Endothelial cell of umbilical vein (primary cell): ENCODE measurements at regions not wholly inside any gene's neighbourhood (a gene's known extent, or its start where the extent isn't known, plus 50 kb on each side); places are given as distances from the start of the nearest gene placed in this dataset.

Source experiments
- BruUV-seq: library from RNA; stranded (reverse); fragments of 400-500 nt; replicated peaks from 2 replicates; lab custom pipeline; 2021; lab: Mats Ljungman, UMichigan
- CTCF ChIA-PET: fragments of 300-600, 350-600 bp; sonication (Branson Sonifier 250); formaldehyde crosslinking; loops from one replicate; lab custom pipeline; 2021; ENCODE audit warnings: antibody characterized with exemption, inconsistent platforms; lab: Charles Lee
- POLR2A ChIA-PET: fragments of 300-600, 350-600 bp; sonication (Branson Sonifier 250); formaldehyde crosslinking; loops from one replicate; lab custom pipeline; 2021; ENCODE audit warnings: antibody characterized with exemption, inconsistent platforms; lab: Charles Lee
- DNase-seq: peaks from one replicate; pipeline ENCODE4 v3.0.0-alpha.2; 2011; ENCODE audit warnings: low read depth, low spot score
- FAIRE-seq: peaks from 2 replicates; lab custom pipeline; 2011; peaks lifted over from hg19 to GRCh38; lab: Jason Lieb, UNC
- H2AFZ ChIP-seq: 2 replicates; pipeline ENCODE4 v1.6.0; 2012; ENCODE audit warnings: low read depth, low read length, control low read depth, inconsistent platforms
- H3K27ac ChIP-seq: 2 replicates; pipeline ENCODE4 v1.5.1; 2011; ENCODE audit warnings: low read depth, mild to moderate bottlenecking, control low read depth, low read length, moderate library complexity; ENCODE audit not compliant: insufficient read depth
- H3K27me3 ChIP-seq, 2 experiments: 2 replicates each; pipeline versions ENCODE4 v1.6.0 to v1.6.1; 2011; ENCODE audit warnings: low read length in 2 of 2, mixed read lengths in 1 of 2; ENCODE audit not compliant: control insufficient read depth in 2 of 2, insufficient read depth in 2 of 2
- H3K36me3 ChIP-seq, 2 experiments: 2 replicates in 1 of 2; 3 replicates in 1 of 2; pipeline ENCODE4 v1.5.1; 2011; ENCODE audit warnings: low read length in 2 of 2, mild to moderate bottlenecking in 1 of 2, moderate library complexity in 1 of 2; ENCODE audit not compliant: control insufficient read depth in 2 of 2, insufficient read depth in 2 of 2; ENCODE audit errors: extremely low read depth in 1 of 2
- H3K4me1 ChIP-seq: 3 replicates; pipeline ENCODE4 v1.5.1; 2011; ENCODE audit warnings: mild to moderate bottlenecking, low read length; ENCODE audit not compliant: control insufficient read depth, insufficient read depth; ENCODE audit errors: extremely low read depth
- H3K4me2 ChIP-seq: 2 replicates; pipeline ENCODE4 v1.6.1; 2011; ENCODE audit warnings: low read length, control low read depth, mixed read lengths; ENCODE audit not compliant: insufficient read depth
- H3K4me3 ChIP-seq, 3 experiments: fragments of 200-600 bp in 1 of 3; sonication (generic), shearing (Covaris generic) in 1 of 3; replicated peaks in 1 of 3; 2 replicates each; pipeline ENCODE4 v1.5.1; 2011 to 2016; ENCODE audit warnings: control low read depth in 3 of 3, low read length in 3 of 3, mild to moderate bottlenecking in 2 of 3, inconsistent platforms in 1 of 3, low read depth in 1 of 3, moderate library complexity in 1 of 3; ENCODE audit not compliant: insufficient read depth in 1 of 3
- H3K79me2 ChIP-seq: 2 replicates; pipeline ENCODE4 v1.6.0; 2012; ENCODE audit warnings: low read length, inconsistent platforms; ENCODE audit not compliant: control insufficient read depth, insufficient read depth
- H3K9ac ChIP-seq: replicated peaks from 2 replicates; pipeline ENCODE3; 2011; ENCODE audit warnings: low read length, control low read depth; ENCODE audit not compliant: insufficient read depth; ENCODE audit errors: extremely low read depth
- H3K9me1 ChIP-seq: replicated peaks from 3 replicates; pipeline ENCODE4 v1.6.0; 2011; ENCODE audit warnings: mild to moderate bottlenecking, low read length; ENCODE audit not compliant: control insufficient read depth, insufficient read depth; ENCODE audit errors: extremely low read depth
- H3K9me3 ChIP-seq: replicated peaks from 2 replicates; pipeline ENCODE4 v1.5.1; 2012; ENCODE audit warnings: low read length, inconsistent platforms; ENCODE audit not compliant: control insufficient read depth, insufficient read depth
- H4K20me1 ChIP-seq: replicated peaks from 2 replicates; pipeline ENCODE3; 2011; ENCODE audit warnings: mild to moderate bottlenecking, low read length; ENCODE audit not compliant: control insufficient read depth, insufficient read depth; ENCODE audit errors: extremely low read depth
- CTCF ChIP-seq, 2 donors: IDR thresholded peaks; 1 replicate in 1 of 2; 2 replicates in 1 of 2; pipeline ENCODE4 v1.5.1; 2011; ENCODE audit warnings: low read length in 2 of 2, mild to moderate bottlenecking in 2 of 2, moderate library complexity in 2 of 2, control low read depth in 1 of 2, inconsistent platforms in 1 of 2, low read depth in 1 of 2; ENCODE audit not compliant: insufficient read depth in 1 of 2; ENCODE audit errors: extremely low read depth in 1 of 2
- EZH2 ChIP-seq: IDR thresholded peaks from 2 replicates; pipeline ENCODE4 v1.6.1; 2012; ENCODE audit warnings: borderline replicate concordance, low read depth, mild to moderate bottlenecking, moderate library complexity, low read length, inconsistent platforms; ENCODE audit not compliant: severe bottlenecking
- FOS ChIP-seq: IDR thresholded peaks from 2 replicates; pipeline ENCODE4 v1.6.1; 2011; ENCODE audit warnings: mild to moderate bottlenecking, low read length, moderate library complexity, borderline replicate concordance; ENCODE audit not compliant: insufficient read depth
- GATA2 ChIP-seq: IDR thresholded peaks from 2 replicates; pipeline ENCODE4 v1.7.0; 2011; ENCODE audit warnings: low read depth, mild to moderate bottlenecking, moderate library complexity, mixed read lengths, low read length; ENCODE audit not compliant: insufficient read length, insufficient read depth
- JUN ChIP-seq: IDR thresholded peaks from 2 replicates; pipeline ENCODE4 v1.6.1; 2011; ENCODE audit warnings: borderline replicate concordance, low read depth; ENCODE audit not compliant: insufficient read length, insufficient read depth
- MAX ChIP-seq: IDR thresholded peaks from 2 replicates; pipeline ENCODE4 v1.6.1; 2011; ENCODE audit not compliant: insufficient read depth, insufficient read length
- MYC ChIP-seq: IDR thresholded peaks from one replicate; pipeline ENCODE4 v1.6.1; 2011; ENCODE audit warnings: mild to moderate bottlenecking, low read depth, low read length
- POLR2A ChIP-seq: IDR thresholded peaks from 2 replicates; pipeline ENCODE4 v1.6.1; 2012; ENCODE audit warnings: low read depth, mild to moderate bottlenecking, control low read depth, low read length
- POLR2AphosphoS5 ChIP-seq: IDR thresholded peaks from 2 replicates; pipeline ENCODE4 v1.6.1; 2012; ENCODE audit warnings: low read depth, mild to moderate bottlenecking, control low read depth, low read length, moderate library complexity; ENCODE audit not compliant: insufficient read depth
- dilution Hi-C: fragments of 300-500 bp; cut with MboI; formaldehyde crosslinking; loops from one replicate; pipeline ENCODE4 v1.15.0; 2019; ENCODE audit warnings: low sequenced_read_pairs; ENCODE audit not compliant: extremely low pct_ligation_motif_present
- intact Hi-C: fragments of 100-400 bp; cut with micrococcal nuclease; formaldehyde crosslinking; loops from one replicate; pipeline ENCODE4 v1.10.0; 2022

- Histone ChIP-seq H3K27ac (no peak overlapping the region), H3K9ac (no peak overlapping the region), H3K9me3 (no peaks in the 10 kb centered on the region), H2AFZ (no peak overlapping the region), H3K4me2 (no peak overlapping the region), H3K79me2 (no peaks in the 10 kb centered on the region), H3K4me1 (no peaks in the 10 kb centered on the region), H4K20me1 (no peaks in the 10 kb centered on the region), H3K36me3 (no peaks in the 10 kb centered on the region), H3K4me3 (no peak overlapping the region), H3K27me3 (no peaks in the 10 kb centered on the region), H3K9me1 (no peaks in the 10 kb centered on the region)
- FAIRE-seq (no peak), DNase-seq (no peak)
- intact Hi-C loops: no loop called here
- BruUV-seq: no TSS peak
- ChIA-PET CTCF (interaction anchor here (0.8 to 1.0 kb wide), 2 partner anchors 367 kb away, joined by 3 to 5 read pairs; no protein-coding TSS in a partner anchor), POLR2A (no interaction called here)
- dilution Hi-C loops: no loop called here
- TF ChIP-seq FOS: no peak
- TF ChIP-seq MYC: no peak
- TF ChIP-seq POLR2AphosphoS5: no peak
- no peak for TF ChIP-seq GATA2
- no peak for TF ChIP-seq MAX
- TF ChIP-seq JUN: no peak
- no peak for TF ChIP-seq EZH2
- TF ChIP-seq CTCF (IDR thresholded peaks at IDR 0.05; ENCODE audit: extremely low read depth in 1 of 2, insufficient read depth in 1 of 2, low read depth in 1 of 2, low read length in 2 of 2): no peak
- no peak for TF ChIP-seq POLR2A
These were observed 219.5 kb downstream of the POLR1F start for GRCh38 chr7:19489162-19489820.
